SIG-M5 treated with dmso at 0.1 percent for 504 hours (cell line): ENCODE measurements at regions not wholly inside any gene's neighbourhood (a gene's known extent, or its start where the extent isn't known, plus 50 kb on each side); places are given as distances from the start of the nearest gene placed in this dataset.

Source experiments
- DNase-seq: peaks from one replicate; lab custom pipeline; 2025; ENCODE audit not compliant: unreplicated experiment; lab: John Stamatoyannopoulos, UW

- no peak for DNase-seq
Measured at GRCh38 chr22:34688825-34689224, 377.1 kb upstream of the ISX start.

GRCh38 chr22:34696557-34696956 is 369.4 kb upstream of the ISX start:
- DNase-seq = no peak

GRCh38 chr22:34702279-34702678 is 363.7 kb upstream of the ISX start:
- DNase-seq = no peak

GRCh38 chr22:34709641-34710040 is 356.3 kb upstream of the ISX start:
- no peak for DNase-seq

GRCh38 chr22:34722901-34723300 is 343.1 kb upstream of the ISX start:
- DNase-seq = no peak

GRCh38 chr22:34736081-34736480 is 329.9 kb upstream of the ISX start:
- no peak for DNase-seq

- no peak for DNase-seq
Measured at GRCh38 chr22:34738661-34739400, 327.1 kb upstream of the ISX start.

- no peak for DNase-seq
Measured at GRCh38 chr22:34743110-34743751, 322.7 kb upstream of the ISX start.

- DNase-seq = no peak
Measured at GRCh38 chr22:34760276-34761008, 305.5 kb upstream of the ISX start.

GRCh38 chr22:34761111-34761510 is 304.8 kb upstream of the ISX start:
- no peak for DNase-seq

GRCh38 chr22:34763496-34763895 is 302.5 kb upstream of the ISX start:
- DNase-seq = no peak

GRCh38 chr22:34765115-34765514 is 300.8 kb upstream of the ISX start:
- DNase-seq = no peak

GRCh38 chr22:34769361-34769760 is 296.6 kb upstream of the ISX start:
- no peak for DNase-seq

- no peak for DNase-seq
Measured at GRCh38 chr22:34776817-34777216, 289.1 kb upstream of the ISX start.

- DNase-seq = no peak
Measured at GRCh38 chr22:34781681-34782080, 284.3 kb upstream of the ISX start.

GRCh38 chr22:34783436-34783835 is 282.5 kb upstream of the ISX start:
- DNase-seq = no peak

GRCh38 chr22:34784056-34784455 is 281.9 kb upstream of the ISX start:
- DNase-seq = no peak

- no peak for DNase-seq
Measured at GRCh38 chr22:34797826-34798225, 268.1 kb upstream of the ISX start.

- DNase-seq = no peak
Measured at GRCh38 chr22:34798605-34799004, 267.4 kb upstream of the ISX start.

- DNase-seq = no peak
Measured at GRCh38 chr22:34800260-34800980, 265.5 kb upstream of the ISX start.

- DNase-seq = no peak
Measured at GRCh38 chr22:34801221-34801620, 264.7 kb upstream of the ISX start.
